KOPT-K1 (cell line): ENCODE measurements at regions not wholly inside any gene's neighbourhood (a gene's known extent, or its start where the extent isn't known, plus 50 kb on each side); places are given as distances from the start of the nearest gene placed in this dataset.

Experiments used
- H3K27ac ChIP-seq: fragments of 200-600 bp; sonication (generic); 2 replicates; pipeline ENCODE4 v1.5.1; 2016; ENCODE audit warnings: antibody characterized with exemption, mild to moderate bottlenecking, low read depth, low read length; ENCODE audit not compliant: poor library complexity, severe bottlenecking
- H3K36me3 ChIP-seq: fragments of 200-600 bp; sonication (generic); 2 replicates; pipeline ENCODE4 v1.5.1; 2017; ENCODE audit warnings: antibody characterized with exemption, mild to moderate bottlenecking, low read length, moderate library complexity; ENCODE audit not compliant: insufficient read depth
- H3K9me3 ChIP-seq: fragments of 200-600 bp; sonication (generic); 2 replicates; pipeline ENCODE4 v1.5.1; 2017; ENCODE audit warnings: antibody characterized with exemption, low read length, mild to moderate bottlenecking; ENCODE audit not compliant: insufficient read depth, poor library complexity, severe bottlenecking

GRCh38 chr15:95359966-95360365, 970.5 kb upstream of the NR2F2 start:
- no peak overlapping the region for H3K27ac ChIP-seq
- peaks cover 13% of the 10 kb centered on the region for H3K9me3 ChIP-seq
- H3K36me3 ChIP-seq = no peaks in the 10 kb centered on the region

GRCh38 chr15:95362306-95362705, 968.2 kb upstream of the NR2F2 start:
- Histone ChIP-seq H3K9me3 (peaks cover 13% of the 10 kb centered on the region), H3K36me3 (no peaks in the 10 kb centered on the region), H3K27ac (no peak overlapping the region)

- Histone ChIP-seq H3K9me3 (peaks cover 13% of the 10 kb centered on the region), H3K36me3 (no peaks in the 10 kb centered on the region), H3K27ac (no peak overlapping the region)
These were observed 966.9 kb upstream of the NR2F2 start for GRCh38 chr15:95363646-95364045.

GRCh38 chr15:95365511-95366107, 964.9 kb upstream of the NR2F2 start:
- Histone ChIP-seq H3K36me3 (no peaks in the 10 kb centered on the region), H3K9me3 (peaks cover 13% of the 10 kb centered on the region), H3K27ac (no peak overlapping the region)

GRCh38 chr15:95368191-95368590, 962.3 kb upstream of the NR2F2 start:
- Histone ChIP-seq H3K27ac (no peak overlapping the region), H3K36me3 (no peaks in the 10 kb centered on the region), H3K9me3 (no peaks in the 10 kb centered on the region)

- Histone ChIP-seq H3K36me3 (no peaks in the 10 kb centered on the region), H3K9me3 (no peaks in the 10 kb centered on the region), H3K27ac (no peak overlapping the region)
These were observed 961.5 kb upstream of the NR2F2 start for GRCh38 chr15:95368755-95369601.

- no peak overlapping the region for H3K27ac ChIP-seq
- no peaks in the 10 kb centered on the region for H3K36me3 ChIP-seq
- H3K9me3 ChIP-seq = no peaks in the 10 kb centered on the region
These were observed 960.2 kb upstream of the NR2F2 start for GRCh38 chr15:95370291-95370690.

- no peak overlapping the region for H3K27ac ChIP-seq
- H3K36me3 ChIP-seq = no peaks in the 10 kb centered on the region
- no peaks in the 10 kb centered on the region for H3K9me3 ChIP-seq
These were observed 958.8 kb upstream of the NR2F2 start for GRCh38 chr15:95371664-95372063.

GRCh38 chr15:95375281-95375680, 955.2 kb upstream of the NR2F2 start:
- H3K36me3 ChIP-seq = no peaks in the 10 kb centered on the region
- no peak overlapping the region for H3K27ac ChIP-seq
- no peaks in the 10 kb centered on the region for H3K9me3 ChIP-seq

GRCh38 chr15:95377258-95377852, 953.1 kb upstream of the NR2F2 start:
- H3K36me3 ChIP-seq = no peaks in the 10 kb centered on the region
- H3K27ac ChIP-seq = no peak overlapping the region
- H3K9me3 ChIP-seq = no peaks in the 10 kb centered on the region

GRCh38 chr15:95394186-95395067, 936.1 kb upstream of the NR2F2 start:
- Histone ChIP-seq H3K36me3 (no peaks in the 10 kb centered on the region), H3K9me3 (no peaks in the 10 kb centered on the region), H3K27ac (no peak overlapping the region)

- Histone ChIP-seq H3K27ac (no peak overlapping the region), H3K36me3 (no peaks in the 10 kb centered on the region), H3K9me3 (no peaks in the 10 kb centered on the region)
These were observed 930.1 kb upstream of the NR2F2 start for GRCh38 chr15:95400428-95400827.

GRCh38 chr15:95401587-95401986, 928.9 kb upstream of the NR2F2 start:
- Histone ChIP-seq H3K9me3 (no peaks in the 10 kb centered on the region), H3K27ac (no peak overlapping the region), H3K36me3 (no peaks in the 10 kb centered on the region)

GRCh38 chr15:95405447-95405846, 925.1 kb upstream of the NR2F2 start:
- Histone ChIP-seq H3K9me3 (no peaks in the 10 kb centered on the region), H3K27ac (no peak overlapping the region)

GRCh38 chr15:95407534-95407933, 923.0 kb upstream of the NR2F2 start:
- no peaks in the 10 kb centered on the region for H3K9me3 ChIP-seq
- no peaks in the 10 kb centered on the region for H3K36me3 ChIP-seq
- no peak overlapping the region for H3K27ac ChIP-seq

More at GRCh38 chr15:95405447-95405846, 925.1 kb upstream of the NR2F2 start:
- H3K36me3 ChIP-seq = no peaks in the 10 kb centered on the region
